CD4-positive, alpha-beta T cell treated with Interleukin-21 for 1 hour (primary cell): ENCODE measurements at regions not wholly inside any gene's neighbourhood (a gene's known extent, or its start where the extent isn't known, plus 50 kb on each side); places are given as distances from the start of the nearest gene placed in this dataset.

Experiments
- DNase-seq: peaks from one replicate; pipeline ENCODE4 v3.0.0-alpha.2; 2020

DNA sequence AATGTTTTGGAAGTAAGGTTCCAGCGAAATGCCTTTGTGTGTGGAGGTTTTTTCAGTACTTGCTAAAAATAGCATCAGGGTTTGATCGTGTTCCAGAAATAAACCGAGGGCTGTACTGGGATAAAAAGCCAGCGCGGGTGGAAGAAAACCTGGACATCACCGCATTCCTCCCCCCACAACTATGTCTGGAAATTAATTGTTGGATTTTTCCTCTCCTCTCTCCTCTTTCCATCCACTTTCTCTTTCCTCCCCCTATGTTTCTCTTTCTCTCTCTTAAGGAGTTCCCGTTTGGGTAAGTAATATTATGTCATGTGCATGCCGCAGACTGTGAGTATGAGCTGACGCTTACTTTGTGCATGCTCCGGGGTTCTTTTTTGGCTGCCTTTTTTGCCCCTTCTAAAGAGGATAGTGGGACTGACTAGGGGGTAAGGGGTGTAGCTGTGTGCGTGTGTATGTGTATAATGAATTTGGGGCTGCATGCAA is 104.2 kb upstream of the HSD17B12 start:
- DNase-seq: no peak

DNA sequence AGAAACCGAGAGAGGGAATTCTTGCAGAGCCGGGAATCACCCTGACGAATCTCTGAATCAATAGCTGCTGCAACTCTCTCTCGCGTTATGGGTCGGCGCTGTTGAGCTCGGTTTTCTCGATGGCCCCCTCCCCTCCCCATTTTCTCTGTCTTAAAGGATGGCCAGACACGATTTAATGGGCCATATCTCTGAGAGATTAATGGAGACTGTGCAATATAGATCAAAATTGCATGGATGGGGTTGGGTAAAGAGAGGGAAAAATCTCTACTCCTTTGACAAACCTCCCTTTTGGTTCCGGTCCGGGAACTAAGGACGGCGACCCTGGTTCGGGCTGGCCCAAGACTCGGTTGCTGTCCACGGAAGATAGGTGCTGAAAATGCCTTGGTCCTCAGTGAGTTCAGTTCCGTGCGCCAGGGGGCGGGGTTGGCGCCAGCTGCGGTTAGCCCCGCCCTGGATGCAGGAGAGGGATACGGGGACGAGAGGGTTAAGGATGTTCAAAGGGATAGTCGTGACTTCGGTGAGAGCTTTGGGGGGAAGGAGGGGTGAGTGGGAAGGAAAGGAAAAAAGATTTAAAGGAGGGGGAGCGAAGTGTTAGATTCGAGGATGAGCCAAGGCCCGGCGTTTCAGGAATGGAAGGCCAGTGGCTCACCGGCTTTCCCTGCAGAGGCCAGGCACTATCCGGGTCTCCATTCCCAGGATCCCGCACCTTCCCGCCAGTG is 103.6 kb upstream of the HSD17B12 start:
- no peak for DNase-seq

DNA sequence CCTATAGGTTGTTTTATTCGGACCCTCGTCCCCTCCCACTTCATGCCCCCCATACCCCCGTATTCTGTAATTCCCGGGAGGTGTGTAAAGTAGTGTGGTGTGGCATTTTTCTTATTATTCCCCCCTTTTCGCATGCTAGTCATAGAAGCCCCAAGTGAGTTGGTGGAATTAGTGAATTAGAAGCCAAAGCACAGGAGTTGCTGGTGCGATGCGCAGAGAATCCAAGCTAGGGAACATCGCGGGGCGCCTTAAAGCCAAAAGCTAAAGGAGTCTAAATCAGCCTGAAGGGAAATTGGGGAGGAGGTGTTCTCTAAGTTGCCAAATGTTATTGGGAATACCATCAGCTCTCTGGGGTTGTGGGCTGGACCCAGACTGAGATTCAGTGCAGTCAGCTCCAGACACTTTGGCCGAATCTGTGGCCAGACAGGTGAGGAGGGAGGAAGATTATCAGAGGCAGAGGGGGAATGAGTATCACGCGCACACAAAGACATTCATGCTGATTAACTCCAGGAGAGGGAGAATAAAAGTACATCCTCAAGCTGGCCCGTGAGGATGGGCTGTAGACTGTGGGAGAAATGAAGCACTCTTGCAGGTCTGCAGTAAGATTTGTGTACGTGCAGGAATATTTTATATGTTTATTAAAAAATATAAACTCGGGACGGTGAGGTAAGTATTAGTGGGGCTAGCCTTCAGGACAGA is 102.8 kb upstream of the HSD17B12 start:
- no peak for DNase-seq

DNA sequence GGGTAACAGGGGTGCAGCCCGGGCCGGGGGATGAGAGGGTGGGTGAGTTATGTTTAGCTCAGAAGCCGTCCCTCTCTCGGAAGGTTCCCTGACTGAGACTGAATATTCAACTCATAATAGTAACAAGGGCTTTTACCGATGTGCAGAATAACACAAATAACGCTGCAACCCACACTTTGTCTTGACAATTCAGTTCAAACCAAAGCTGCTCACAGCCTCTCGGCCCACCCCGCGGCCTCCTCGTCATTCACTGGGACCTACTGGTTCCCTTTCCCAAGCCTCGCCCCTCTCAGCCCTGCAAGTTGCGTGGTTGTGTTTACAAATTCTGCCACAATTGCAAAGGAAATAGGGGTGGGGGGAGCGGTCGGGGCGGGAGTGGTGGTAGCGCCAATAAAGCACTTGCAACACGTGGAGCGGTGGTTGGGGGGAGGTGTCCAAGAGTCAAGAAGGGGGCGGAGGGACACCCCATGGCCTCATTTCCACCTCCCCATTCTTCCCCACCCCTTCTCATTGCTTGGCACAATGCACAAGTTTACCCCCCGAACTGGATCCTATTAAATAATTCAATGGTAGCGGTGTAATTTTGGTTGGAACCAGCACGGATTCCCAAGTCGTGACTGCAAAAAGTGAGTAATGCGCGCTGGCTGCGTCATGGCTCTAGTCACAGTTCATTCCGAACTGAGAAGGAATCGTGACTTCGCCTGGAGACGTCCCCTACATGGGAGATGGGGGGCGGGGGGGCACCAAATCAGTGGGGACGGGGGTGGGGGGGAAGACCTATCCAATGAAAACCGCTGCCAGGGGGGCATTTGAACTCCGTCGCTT is 102.0 kb upstream of the HSD17B12 start:
- no peak for DNase-seq

DNA sequence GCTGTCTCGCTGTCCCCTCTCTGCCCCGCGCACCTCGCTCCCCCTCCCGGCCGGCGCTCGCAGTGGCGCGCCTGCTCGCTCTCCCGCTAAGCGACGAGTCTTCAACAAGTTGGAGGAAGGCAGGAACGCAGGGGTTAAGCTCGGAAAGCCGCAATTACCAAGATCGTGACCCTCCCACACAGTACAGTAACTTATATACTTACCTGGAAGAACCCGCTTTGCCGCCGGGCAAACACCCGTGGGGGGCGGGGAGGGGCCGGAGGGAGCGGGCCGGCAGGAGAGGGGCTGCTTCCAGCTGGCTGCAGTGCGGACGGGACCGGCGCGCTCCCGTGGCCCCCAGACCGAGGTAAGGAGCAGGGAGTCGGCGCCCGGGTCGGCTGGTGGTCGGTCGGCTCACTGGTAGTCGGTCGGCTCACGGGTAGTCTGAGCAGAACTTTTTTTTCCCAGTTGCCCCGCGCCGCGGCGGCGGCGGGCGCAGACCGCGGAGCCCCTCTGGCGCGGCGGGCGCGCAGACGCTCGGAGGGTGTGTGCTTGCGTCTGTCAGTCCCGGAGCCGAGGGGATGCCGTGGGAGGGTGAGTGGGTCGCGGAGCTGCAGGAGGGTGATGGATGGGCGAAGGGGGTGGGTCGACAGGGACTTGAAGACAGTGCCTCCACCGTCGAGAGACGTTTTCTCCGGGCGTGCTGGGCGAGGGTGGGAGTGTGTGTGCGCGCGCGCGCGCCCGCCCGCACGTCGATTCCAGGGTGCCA is 101.2 kb upstream of the HSD17B12 start:
- DNase-seq: no peak

DNA sequence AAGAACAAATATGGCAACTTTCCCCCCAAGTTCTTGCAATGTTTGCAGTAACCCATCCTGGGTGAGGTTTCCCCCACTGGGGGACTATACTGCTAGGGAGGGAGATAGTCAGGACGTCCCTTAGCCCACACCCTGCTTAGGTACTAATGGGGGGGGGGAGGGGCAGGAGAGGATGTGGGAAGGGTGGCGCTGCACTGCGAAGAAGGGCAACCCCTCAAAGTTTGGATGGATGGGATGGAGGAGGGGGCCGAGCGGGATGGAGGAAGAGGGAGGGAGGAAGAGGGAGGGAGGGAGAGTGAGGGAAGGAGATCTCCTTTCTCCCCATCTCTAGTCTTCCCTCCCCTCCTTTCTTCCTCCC is 100.6 kb upstream of the HSD17B12 start:
- no peak for DNase-seq

DNA sequence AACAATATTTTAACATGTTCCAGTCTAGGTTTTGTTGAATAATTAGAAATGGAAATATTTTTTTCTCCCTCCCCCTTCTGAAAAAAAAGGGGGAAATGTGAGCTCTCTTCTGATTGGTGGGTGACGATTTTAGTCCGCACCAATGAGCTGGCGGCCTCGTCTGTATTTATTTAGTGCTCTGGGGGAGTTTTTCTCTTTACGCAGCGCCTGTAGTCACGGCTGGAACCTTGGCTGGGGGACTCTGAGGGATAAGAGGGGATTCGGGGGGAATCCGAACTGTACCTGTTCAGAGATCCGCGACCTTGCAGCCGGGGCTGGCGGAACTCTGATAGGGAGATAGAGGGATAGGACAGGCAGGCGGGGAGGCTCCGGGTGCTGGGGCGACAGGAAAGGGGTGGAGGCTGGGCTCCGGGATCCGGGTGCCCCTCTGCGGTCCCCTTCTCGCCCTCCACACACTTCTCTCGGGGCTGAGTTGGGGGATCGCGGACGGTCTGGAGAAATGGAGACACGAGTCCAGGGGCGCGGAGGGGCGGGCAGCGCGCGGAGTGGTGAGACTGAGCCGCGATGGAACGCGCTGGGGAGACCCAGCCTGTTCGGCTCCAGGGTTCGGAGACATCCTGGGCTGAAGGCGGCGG is 99.7 kb upstream of the HSD17B12 start:
- no peak for DNase-seq

DNA sequence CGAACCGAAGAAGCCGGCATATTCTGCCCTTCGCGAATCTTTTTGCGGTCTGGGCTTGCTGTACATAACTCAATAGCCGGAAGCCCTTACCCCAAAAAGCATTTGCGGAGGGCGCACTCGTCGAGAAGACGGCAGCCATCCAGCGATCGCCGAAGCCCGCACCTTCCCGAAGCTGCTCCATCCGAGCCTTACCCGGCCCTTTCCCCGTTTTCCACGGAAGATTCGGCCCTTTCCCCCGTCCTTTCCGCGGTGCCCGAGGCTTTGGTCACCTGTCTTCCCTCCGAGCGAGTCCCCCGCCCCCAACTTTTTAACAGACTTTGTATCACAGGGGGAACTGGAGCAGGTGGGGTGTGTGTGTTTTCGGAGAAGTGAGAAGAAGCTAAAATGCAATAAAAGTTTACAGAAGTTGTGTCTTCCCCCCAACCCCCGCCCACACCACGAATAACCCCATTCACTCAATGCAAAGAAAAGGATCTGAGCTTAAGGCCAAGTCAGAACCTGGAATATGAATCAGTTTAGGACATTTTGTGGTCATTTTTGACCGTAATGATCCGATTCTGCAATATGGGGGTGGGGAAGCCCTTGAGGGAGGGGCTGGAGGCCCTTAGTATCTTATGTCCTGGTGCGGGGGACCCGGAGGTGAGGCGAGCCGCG is 99.0 kb upstream of the HSD17B12 start:
- no peak for DNase-seq

DNA sequence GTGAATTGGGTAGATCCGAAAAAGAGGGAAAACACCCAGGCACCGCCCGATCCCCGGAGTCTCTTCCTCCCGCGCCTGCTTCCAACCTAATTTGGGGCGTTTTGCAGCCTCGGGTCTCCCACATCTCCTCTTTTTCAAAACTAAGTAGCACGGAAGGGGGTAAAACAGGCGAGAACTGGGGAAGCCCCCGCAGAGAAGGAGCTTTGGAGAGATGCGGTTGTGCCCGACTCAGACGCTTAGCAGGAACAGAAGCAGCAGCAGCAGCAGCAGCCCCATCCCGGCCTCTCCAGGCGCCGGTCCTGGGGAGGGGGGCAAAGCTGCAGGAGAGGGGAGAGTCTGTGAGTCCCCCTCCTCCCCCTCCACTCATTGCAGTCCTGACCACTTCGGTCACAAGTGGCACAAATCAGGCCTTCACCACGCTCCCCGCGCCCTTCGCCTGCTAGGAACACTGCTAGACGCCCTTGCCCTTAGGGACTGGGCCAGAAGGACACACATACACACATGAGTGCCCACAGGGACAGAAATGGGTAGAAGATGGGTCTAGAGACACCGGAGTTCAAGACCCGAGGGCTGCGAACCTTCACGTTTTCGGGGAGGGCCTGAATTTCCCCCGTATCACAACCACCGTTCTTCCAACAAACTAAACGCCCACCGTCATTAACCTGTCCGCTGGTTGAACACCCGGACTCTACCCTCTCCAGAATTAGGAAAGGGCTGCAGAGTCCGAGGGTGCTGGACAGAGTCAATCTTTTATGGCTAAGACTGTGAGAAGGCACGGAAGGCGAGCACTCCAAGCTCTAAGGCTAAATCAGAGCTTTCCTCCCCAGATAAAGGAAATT is 98.3 kb upstream of the HSD17B12 start:
- no peak for DNase-seq

DNA sequence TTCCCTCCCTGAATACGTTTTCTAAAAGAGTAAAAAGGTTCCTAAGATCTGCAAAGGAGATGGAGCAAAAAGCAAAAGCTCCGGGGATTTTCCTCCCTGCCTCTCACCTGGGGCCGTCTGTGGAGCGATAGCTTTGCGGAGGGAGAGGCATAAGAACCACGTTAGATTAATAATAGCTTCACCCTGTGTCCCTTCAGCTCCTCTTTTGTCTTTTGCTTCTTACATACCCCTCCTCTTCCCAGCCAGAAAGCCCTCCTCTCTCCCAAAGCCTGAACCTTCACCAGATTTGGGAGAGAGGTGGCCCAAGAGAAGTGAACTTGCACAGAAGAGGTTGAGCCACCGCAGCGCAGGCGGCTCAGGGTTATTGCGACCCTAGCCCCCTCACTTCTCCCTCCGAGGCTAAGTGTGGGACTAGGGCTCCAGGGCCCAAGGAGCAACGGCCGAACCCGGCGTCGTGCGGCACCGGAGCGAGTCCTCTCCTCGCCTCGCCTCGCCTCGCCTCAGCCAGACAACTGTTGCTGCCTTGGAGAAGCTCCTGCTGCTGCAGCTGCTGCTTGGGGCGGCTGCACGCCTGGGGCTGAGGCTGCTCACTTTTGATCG is 97.6 kb upstream of the HSD17B12 start:
- DNase-seq: no peak

DNA sequence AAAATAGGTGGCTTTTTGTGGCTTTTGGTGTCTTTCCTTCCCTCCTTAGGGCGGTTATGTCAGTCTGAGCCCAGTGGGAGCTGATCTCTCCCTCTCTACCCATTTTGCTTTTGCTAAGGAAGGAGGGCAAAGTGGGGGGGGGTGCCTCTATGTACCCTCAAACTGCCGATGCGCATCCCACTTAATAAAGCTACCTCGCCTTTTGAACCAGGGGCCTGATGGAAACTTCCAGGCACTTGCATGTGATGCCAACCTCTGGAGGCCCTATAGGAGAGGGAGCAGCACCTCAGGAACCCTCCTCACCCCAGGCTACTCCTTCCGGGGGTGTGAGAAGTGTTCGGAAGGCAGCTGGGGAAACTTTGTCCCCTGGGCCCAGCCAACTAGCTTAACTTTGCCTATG is 97.0 kb upstream of the HSD17B12 start:
- no peak for DNase-seq

DNA sequence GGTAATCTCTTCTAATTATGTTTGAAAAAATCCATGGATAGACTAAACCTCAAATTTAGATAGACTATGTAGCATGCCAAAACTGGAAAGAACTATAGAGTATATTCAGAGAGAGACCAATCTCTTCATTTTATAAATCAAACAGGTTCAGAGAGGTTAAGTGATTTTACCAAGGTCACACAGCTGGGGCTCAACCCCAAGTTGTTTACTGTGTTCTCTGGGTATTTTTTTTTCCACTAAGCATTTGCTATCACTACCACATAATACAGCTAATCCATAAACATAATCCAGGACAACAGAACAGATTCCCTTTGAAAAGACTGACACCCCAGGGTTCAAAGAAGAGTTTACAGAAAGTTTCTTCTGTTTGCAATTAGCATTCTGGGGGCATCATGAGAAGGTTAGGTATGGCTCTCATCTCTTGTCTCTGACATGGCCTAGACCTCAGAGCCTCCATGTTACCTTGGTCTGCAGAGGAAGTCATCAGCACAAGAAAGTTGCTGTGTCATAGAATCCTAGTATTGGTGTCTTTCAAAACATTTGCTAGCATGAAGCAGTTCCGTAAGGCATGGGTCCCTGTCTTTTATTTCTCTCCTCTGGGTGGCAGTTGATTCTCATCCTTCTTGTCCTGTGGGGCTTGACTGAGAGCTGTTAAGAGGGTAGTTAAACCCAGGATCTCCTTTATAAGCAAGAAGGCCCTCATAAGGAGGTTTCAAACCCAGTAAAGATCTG is 94.5 kb upstream of the HSD17B12 start:
- DNase-seq: no peak

DNA sequence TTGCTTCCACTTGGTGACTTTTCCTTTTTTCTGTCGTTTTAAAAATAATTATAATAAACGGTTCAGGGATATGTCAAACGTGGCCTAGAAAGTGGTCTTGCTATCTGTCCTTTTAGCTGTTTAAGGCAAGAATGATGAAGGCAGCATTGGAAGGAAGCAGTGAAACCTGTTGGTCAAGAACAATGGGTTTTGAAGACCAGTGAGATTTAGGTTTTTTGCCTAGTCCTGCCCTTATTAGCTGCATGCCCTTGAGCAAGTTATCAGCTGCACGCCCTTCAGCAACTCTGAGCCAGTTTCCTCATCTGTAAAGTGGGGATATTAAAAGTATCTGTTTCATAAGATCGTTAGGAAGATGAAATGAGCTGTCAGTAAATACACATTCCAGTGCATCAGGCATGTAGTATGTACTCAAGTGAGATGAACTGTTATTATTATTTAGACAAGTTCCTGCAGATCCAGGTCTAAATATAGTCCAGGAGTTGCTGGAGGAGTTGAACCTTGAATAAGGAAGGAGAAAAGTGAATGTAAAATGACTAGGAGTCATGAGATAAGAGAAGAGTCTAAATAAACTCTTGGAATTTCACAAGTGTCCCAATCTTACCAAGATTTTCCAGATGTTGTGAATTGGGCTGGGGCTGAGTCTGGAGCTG is 90.8 kb upstream of the HSD17B12 start:
- no peak for DNase-seq

DNA sequence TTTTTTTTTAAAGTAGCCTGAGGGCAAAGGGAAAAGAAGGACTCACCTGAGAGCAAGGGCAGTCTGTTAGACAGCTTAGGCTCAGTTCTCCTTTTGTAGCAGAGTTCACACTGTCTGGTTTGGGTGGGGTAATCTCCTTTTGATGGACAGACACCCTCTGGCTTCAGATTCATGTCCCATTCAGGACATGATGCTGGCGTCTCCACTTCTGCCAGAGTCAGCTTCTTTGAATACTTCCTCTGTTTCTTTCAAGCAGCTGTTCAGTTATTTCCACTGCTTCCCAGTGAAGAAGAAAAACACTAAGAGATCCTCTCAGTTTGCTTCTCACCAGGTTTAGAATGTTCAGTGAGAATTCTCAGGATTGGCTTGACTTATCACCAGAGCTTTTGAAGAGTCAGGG is 79.0 kb upstream of the HSD17B12 start:
- no peak for DNase-seq

DNA sequence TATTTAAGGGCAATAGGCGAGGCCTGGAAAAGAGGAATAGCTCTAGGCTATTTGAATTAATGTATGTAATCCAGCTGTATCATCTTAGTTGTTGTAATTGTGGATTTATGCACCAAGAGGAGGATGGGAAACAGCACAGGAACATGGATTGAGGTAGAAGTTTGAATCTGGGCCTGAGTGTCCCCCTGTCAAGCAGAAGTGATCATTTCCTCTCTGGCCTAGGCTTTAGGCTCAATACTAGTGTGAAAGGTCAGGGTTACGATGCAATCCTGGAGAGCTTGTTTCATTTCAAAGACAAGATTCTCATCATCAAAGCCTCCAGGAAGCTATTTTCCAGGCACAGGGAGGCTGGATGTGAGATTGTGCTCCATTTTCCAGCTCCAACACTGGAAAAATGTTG is 77.9 kb upstream of the HSD17B12 start:
- no peak for DNase-seq

DNA sequence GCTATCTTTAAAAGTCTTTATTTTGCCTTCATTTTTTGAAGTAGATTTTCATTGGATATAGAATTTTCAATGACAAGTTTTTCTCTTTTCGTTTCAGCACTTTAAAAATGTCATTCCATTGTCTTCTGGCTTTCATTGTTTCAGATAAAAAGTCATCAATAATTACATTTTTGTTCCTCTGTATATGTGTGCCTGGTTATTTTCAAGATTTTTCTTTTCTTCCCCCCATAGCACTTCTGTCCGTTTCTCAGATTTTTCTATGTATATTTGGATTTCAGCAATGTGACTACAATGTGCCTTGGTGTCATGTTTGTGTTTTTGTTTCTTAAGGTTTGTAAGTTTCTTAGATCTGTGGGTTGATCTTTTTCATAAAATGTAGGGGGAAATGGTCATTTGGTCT is 66.3 kb upstream of the HSD17B12 start:
- no peak for DNase-seq

DNA sequence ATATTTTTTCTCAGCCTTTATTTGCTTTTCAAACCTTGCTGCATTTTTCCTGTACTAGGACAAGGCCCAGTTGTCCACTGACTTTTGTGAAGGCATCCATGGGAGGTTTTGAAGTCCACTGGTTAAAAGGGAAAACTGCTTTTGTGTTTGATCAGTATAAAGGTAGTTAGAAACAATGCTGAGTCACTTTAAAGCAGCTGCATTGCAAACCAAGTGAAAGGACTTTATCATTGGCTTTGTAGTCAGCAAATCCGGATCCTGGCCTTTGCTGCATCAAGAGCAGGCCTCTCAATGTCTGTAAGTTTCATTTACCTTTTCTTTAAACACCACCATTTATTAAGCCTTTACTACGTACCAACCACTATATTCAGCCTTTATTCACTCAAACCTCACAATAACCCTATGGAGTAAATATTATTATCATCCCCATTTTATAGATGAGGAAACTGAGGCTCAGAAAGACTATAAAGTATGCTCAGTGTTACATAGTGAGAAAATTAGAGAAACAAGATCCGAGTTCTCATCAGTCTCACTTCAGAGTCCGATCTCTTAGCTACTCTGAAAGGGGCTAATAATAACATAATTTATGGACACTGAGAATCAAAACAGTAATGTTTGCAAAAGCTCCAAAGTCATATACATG is 60.6 kb upstream of the HSD17B12 start:
- no peak for DNase-seq

DNA sequence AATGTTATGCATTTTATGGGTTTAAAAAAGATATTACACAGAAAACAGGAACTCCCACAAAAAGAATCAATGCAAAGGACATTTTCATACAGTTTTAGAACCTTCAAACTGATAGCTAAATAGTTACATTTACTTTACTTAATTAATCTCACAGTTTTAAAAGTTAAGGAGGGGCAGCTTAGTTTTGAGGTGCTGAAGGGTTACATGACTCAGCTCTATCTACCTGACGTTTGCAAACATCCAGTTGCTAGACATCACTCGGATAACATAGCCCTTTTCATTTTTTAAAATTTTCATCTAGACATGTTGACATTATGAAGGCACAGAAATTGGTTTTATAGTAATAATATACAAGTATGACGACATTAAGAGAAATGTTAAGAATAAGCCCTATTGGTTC is 53.7 kb upstream of the HSD17B12 start:
- DNase-seq: no peak
